ENCODE measurements at regions not wholly inside any gene's neighbourhood (a gene's known extent, or its start where the extent isn't known, plus 50 kb on each side); places are given as distances from the start of the nearest gene placed in this dataset.

DNA sequence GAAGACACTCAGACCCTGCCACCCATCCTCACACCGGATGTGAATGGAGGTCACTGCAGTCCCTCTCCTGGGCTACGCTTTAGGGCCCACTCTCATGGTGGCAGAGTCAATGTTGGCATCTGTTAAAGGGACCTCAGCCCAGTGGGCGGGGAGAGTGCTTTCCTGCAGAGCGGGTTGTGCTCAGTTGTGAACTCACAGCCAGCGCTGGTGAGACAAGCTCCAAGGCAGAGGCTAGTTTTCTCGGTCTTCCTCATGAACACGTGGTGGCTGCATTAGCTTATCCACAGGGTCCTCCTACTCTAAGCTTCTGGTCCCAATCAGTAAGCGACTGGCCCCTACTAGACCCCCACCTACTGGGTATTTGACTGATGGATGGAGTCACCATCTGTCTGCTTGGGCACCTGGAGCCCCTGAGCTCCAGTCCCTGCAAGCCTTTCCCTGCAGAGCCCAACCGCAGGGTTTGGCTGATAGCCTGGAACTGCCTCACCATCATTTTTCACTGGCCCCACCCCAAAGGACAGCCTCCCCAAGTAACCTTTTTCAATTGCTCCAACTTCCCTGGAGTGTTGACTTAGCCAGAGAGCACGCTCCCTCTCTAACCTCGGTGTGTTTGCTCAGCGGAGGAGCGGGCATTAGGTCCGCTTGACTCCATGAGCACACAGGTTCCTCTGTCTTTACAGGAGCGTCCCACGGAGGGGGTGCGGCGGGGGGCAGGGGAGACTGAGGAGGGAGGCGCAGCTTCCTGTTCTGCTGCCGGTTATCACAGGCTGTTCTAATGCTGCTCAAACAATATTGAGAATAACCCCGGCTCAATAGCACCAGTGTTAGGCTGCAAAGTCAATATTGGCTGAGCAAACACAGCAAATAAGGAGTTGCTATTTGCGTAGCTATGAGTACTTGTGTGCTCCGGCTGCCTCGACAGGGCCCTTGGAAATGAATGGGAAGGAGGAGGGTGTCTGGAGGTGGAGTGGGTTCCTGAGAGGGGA, 141.7 kb downstream of the RPLP1 start:
- TF ChIP-seq, protein P1, sequence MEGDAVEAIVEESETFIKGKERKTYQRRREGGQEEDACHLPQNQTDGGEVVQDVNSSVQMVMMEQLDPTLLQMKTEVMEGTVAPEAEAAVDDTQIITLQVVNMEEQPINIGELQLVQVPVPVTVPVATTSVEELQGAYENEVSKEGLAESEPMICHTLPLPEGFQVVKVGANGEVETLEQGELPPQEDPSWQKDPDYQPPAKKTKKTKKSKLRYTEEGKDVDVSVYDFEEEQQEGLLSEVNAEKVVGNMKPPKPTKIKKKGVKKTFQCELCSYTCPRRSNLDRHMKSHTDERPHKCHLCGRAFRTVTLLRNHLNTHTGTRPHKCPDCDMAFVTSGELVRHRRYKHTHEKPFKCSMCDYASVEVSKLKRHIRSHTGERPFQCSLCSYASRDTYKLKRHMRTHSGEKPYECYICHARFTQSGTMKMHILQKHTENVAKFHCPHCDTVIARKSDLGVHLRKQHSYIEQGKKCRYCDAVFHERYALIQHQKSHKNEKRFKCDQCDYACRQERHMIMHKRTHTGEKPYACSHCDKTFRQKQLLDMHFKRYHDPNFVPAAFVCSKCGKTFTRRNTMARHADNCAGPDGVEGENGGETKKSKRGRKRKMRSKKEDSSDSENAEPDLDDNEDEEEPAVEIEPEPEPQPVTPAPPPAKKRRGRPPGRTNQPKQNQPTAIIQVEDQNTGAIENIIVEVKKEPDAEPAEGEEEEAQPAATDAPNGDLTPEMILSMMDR (IDR thresholded peaks at IDR 0.05; ENCODE audit: control extremely low read depth, extremely low read depth, low read depth, missing control alignments), result no peak
- CTCF ChIA-PET, result interaction anchor here (1.7 kb wide), 1 partner anchor 11 kb away, joined by 5 read pairs; no protein-coding TSS in a partner anchor
- POLR2A ChIA-PET, result no interaction called here
- no peak for DNase-seq (ENCODE audit: extremely low spot score)

- TF ChIP-seq, protein P1 (IDR thresholded peaks at IDR 0.05; ENCODE audit: control extremely low read depth, extremely low read depth, low read depth, missing control alignments), result no peak
- ChIA-PET CTCF (no interaction called here), POLR2A (no interaction called here)
- no peak for DNase-seq (ENCODE audit: extremely low spot score)
Observed at GRCh38 chr15:69595009-69595791, 142.6 kb downstream of the RPLP1 start.

DNA sequence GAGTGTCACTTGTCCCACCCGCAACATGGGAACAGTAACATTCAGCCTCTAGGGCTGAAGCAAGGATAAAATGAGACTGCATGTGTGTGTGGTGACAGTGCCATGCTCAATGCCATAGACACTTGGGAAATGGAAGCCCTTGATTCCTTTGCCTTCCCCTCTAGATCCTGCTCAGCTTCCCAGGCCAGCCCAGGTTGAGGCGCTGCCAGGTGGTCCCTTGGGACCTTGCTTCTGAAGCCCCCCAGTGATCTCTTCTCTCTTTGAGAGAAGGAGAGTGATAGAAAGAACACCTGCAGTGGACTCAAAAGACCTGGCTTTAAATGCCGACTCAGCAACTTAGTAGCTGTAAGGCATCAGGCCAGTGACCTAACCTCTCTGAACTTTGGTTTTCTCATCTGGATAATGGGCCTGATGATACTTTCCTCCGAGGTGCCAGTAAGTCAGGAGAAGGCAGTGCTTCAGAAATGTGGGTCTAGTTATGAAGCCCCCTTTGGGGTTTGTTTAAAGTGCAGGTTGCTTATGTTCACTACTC, 144.5 kb downstream of the RPLP1 start:
- CTCF ChIA-PET, result interaction anchor here (1.4 kb wide), 1 partner anchor 35 kb away, joined by 3 read pairs; no protein-coding TSS in a partner anchor
- TF ChIP-seq, protein P1 (IDR thresholded peaks at IDR 0.05; ENCODE audit: control extremely low read depth, extremely low read depth, low read depth, missing control alignments), result no peak

GRCh38 chr15:69599271-69599670, 146.7 kb downstream of the RPLP1 start:
- ChIA-PET POLR2A (no interaction called here), CTCF (interaction anchor here (1.2 kb wide), 1 partner anchor 14 kb away, joined by 3 read pairs; no protein-coding TSS in a partner anchor)
- TF ChIP-seq, protein P1 (IDR thresholded peaks at IDR 0.05; ENCODE audit: control extremely low read depth, extremely low read depth, low read depth, missing control alignments), result no peak
- DNase-seq (ENCODE audit: extremely low spot score), result no peak

More for the DNA sequence above, 144.5 kb downstream of the RPLP1 start:
- no peak for DNase-seq (ENCODE audit: extremely low spot score)
- POLR2A ChIA-PET, result no interaction called here

DNA sequence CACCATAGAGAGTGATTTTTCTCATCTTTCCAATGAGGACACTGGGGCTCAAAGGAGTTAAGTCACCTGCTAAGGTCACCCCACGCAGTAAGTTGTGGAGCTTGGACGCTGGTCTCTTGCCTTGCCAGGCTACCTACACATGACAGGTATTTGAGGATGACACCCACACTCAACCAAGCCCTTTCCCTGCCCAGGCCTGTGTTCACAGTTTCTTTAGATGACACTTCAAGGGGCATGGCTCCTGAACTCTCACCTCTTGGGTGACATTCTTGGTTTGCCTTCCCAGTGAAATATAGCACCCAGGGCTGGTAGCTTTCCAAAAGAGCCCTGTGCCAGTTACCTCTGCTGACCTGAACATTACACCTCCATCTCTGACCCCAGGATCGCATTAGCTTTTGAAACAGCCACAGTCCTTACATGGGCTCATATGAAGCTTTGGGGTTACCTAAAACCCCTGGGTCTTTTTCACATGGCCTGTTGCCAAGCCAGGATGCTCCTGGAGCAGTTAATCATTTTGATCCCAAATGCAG, 148.0 kb downstream of the RPLP1 start:
- POLR2A ChIA-PET, result no interaction called here
- CTCF ChIA-PET, result no interaction called here

More for the DNA sequence above, 148.0 kb downstream of the RPLP1 start:
- TF ChIP-seq, protein P1 (IDR thresholded peaks at IDR 0.05; ENCODE audit: control extremely low read depth, extremely low read depth, low read depth, missing control alignments), result no peak
- no peak for DNase-seq (ENCODE audit: extremely low spot score)

Data from GM10248 (cell line).